HG03175 (cell line): ENCODE measurements at regions not wholly inside any gene's neighbourhood (a gene's known extent, or its start where the extent isn't known, plus 50 kb on each side); places are given as distances from the start of the nearest gene placed in this dataset.

Source experiments
- ATAC-seq: cut with Tn5 transposase; IDR thresholded peaks from one replicate; pipeline ENCODE4 v1.9.1; 2021; ENCODE audit warnings: mild to moderate bottlenecking, moderate library complexity; ENCODE audit not compliant: unreplicated experiment

DNA sequence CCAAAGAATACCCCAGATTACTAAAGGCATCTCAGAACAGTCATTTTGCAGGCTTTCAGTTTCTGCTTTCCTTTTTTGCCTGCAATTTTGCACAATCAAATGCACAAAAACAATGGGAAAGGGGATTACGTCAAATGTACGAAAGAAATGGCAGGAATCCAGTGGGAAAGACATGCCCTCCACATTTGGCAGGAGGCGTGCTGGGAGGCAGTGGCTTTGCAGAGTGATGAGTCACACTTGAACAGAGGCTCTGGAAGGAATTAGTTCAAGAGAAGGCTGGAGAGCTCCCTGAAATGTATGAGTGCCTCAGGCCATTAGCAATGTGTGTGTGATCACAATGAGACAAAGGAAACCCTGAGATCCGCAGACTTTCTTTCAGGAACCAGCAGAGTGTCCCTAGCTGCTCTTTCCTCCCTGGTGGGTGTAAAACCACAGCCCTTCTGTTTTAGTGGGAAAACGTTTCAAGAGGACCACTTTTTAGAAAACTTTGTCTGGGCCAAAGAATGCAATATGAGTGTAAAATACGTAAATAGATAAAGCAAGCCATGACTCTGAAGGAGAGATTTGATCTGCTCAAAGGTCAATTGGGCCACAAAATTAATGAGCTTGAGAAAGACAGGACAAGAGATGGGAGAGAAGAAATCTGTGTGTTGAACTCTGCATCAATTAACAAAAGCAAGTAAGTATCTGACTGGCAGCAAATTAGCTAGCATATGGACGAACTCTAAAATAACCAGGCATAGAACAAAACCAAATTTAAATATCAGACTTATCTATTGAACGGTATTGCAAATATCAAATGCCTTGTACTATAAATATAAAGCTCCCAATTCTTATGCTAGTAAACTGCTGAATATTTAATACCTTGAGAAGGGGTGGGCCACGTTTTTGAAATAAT is 155.4 kb upstream of the PDE3A start:
- no peak for ATAC-seq

DNA sequence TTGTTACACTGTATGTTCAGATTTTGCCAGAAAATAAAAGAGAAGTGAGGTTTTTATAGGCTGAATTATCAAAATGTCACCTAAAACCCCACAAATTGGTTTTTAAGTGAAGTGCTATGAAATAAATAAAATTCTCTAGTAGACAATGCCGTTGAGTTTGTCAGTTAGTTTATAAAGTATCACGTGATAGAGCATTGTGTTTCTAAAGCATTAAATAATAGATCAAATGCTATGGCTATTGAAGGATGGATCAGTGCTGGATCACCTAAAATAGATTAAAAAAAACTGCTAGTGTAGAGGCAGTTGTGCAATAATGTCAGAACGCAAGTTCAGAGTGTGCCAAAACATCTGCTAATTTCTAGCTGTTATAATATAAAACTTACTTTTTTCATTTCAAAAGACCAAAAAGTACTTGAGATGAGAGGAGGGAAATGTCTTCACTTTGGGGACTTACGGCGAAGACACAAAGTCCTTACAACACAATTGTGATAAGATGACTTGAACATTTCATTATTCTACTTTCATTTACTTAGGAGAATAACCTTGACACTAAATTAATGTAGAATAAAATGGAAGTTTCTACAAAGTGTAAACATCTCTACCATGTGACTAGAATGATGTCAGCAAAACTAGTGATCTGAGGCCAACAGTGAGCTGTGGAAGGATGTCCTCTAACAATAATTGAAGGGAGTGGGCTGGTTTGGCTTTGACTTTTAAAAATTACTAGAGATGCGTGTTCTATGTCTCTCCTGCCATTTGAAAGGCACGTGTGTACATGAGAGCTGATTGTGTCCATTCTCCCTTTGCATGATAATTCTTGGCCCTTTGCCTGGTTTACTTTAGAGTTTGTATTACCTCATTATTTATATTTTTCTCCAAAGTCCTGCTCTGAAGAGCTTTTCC is 154.4 kb upstream of the PDE3A start:
- ATAC-seq: no peak

- ATAC-seq: no peak
Measured at GRCh38 chr12:20220339-20220738, 148.0 kb upstream of the PDE3A start.

DNA sequence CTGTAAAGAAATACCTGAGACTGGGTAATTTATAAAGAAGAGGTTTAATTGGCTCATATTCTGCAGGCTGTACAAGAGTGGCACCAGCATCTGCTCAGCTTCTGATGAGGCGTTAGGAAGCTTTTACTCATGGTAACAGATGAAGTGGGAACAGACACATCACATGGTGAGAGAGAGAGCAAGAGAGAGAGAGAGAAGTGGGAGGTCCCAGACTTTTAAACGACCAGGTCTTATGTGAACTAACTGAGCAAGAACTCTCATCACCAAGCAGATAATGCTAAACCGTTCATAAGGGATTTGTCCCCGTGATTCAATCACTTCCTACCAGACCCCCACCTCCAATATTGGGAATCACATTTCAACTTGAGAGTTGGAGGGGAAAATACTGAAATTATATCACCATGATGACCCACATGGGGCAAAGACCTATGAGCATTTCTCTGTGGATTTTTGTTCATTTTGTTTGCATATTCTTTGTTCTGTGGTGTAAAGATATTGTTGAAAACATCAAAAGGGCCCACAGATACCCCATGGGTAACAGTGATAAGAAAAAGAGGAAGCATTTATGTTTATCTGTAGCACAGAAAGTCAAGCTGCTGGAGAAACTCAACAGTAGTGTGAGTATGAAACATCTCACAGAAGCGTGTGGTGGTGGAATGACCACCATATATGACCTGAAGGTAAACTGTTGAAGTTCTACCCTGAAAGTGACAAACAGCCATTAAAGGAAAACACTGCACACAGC is 135.2 kb upstream of the PDE3A start:
- no peak for ATAC-seq

- ATAC-seq: no peak
Measured at GRCh38 chr12:20234474-20234873, 133.9 kb upstream of the PDE3A start.

GRCh38 chr12:20237091-20237490 is 131.2 kb upstream of the PDE3A start:
- ATAC-seq: no peak

GRCh38 chr12:20245491-20245890 is 122.8 kb upstream of the PDE3A start:
- no peak for ATAC-seq

GRCh38 chr12:20248646-20249045 is 119.7 kb upstream of the PDE3A start:
- no peak for ATAC-seq

DNA sequence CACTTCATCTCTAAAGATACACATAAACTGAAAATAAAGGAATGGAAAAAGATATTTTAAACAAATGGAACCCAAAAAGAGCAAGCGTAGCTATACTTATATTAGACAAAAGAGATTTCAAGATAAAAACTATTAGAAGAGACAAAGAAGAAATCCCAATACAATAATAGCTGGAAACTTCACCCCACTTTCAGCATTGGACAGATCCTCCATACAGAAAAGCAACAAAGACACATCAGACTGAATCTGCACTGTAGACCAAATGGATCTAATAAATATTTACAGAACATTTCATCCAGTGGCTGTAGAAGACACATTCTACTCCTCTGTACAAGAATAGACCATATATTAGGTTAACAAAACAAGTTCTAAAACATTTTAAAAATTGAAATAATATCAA is 117.6 kb upstream of the PDE3A start:
- ATAC-seq: no peak

DNA sequence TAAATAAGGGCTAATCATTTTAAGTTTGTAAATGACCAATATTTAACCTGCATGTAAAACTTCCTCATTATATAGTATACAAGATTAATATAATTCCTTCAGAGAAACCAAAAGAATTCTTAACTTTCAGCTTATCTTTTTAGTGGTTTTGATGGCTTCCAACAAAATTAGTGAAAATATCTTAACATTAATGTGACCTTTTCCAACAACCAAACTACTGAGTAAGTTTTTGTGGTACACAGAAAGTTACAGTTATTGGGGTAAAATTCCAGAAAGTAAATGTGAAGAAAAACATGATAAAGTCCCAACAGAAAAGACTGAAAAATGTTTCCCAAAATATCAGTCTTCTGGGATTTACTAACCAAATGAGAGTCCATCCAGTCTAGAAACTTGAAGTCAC is 111.0 kb upstream of the PDE3A start:
- no peak for ATAC-seq

DNA sequence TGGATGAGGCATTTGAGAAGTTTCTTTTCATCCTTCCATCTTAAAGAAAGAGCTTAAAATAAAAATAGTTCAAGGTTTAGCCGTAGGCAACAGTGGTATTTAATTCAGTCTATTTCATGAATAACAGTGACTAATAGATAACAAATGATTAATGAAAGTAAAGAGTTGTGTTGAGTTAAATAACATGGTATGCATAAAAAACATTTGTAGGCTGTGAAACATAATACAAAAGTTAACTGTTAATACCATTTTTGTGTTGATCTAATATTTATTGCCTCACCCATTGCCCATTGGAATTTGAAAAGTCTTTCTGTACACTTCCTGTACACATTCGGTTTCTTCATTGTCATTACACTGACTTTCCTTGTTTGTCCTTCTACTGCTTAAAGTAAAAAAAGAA is 108.6 kb upstream of the PDE3A start:
- ATAC-seq: no peak

DNA sequence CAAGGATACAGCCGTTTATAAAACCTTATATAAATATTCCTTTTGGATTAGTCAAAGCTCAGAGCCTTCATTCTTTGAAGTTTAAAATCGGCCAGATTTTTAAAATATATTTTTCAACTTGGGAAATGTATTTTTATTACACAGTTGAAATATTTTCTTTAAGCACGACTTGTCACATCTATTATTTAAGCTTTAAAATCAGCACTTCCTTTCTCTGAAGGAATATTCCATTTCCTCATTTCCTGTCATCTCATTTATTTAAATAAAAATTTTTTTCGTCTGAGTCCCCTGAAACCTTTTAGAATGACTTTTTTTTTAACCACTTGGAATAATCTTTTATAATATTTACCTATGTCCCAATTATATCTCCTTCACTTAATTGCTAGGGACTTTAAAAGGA is 107.5 kb upstream of the PDE3A start:
- ATAC-seq: no peak

GRCh38 chr12:20262119-20262518 is 106.2 kb upstream of the PDE3A start:
- no peak for ATAC-seq

- no peak for ATAC-seq
Measured at GRCh38 chr12:20264026-20264425, 104.3 kb upstream of the PDE3A start.

- no peak for ATAC-seq
Measured at GRCh38 chr12:20264608-20265114, 103.7 kb upstream of the PDE3A start.

GRCh38 chr12:20268121-20268732 is 100.1 kb upstream of the PDE3A start:
- no peak for ATAC-seq

- no peak for ATAC-seq
Measured at GRCh38 chr12:20268771-20269170, 99.6 kb upstream of the PDE3A start.

DNA sequence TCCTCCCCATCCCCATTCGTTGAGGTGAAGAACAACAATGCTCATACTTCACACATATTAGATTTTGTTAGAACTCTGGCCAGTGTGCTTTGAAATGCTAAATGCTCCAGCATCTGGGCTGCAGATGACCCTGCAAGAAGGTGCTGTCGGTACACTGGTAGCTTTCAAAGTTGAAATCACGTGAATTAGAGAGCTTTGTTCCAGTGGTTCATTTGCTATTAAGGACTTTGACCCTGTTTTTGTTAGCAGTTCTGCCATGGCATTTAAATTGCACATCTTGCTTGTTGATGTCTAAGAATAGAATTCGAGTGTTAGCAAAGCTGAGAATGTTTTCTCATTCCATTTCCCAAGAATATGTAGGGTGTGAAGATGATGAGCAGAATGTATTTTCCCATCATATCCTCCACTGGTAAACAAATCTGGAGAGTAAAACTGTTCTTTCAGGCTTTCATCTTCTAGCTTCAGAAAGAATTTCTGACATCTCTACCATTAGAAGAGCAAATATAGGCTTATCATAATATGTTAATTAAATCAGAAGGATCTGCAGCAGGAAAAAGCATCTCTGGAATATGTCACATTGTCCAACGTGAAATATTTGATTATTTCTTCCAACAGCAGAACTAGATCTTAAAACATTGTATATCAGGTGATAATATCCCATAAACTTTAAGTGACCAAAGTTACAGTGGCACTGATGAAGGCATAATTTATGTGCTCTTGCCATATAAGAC is 98.8 kb upstream of the PDE3A start:
- ATAC-seq: no peak

DNA sequence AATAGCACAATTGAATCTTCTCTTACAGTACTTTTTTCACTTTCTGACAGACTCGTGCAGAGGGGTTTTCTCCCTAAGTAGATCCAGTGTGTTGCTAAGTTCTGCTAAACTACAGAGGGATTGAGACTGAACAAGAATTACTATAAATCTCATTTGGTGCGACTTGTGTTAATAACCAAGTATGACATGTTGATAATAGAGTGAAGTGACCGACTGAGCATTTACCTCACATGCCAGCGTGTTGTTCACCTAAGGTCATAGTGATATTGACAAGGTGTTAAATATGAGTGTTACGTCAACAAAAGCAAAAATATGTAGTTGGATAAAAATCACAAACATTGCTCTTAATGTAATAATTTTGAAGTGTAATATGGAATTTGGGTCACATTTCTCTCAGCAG is 97.8 kb upstream of the PDE3A start:
- no peak for ATAC-seq

DNA sequence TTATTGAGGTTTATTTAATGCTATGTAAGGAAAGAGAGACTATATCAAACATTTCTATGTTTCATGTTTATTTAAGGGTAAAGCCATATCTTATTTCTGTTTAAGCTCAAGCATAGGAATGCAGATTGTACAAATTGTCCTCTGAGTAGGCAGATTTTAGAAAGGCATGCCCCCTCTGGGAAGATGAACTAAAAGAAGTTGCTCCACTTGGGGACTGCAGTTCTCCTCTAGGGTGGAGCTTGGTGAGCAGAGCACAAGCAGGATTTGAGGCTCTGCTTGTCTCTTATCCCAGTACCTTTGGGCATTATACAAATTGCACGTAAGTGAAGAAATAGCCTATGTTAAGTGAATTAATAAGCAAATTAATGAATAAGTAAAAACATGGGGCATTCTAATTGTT is 96.2 kb upstream of the PDE3A start:
- no peak for ATAC-seq
